ENCODE measurements at regions not wholly inside any gene's neighbourhood (a gene's known extent, or its start where the extent isn't known, plus 50 kb on each side); places are given as distances from the start of the nearest gene placed in this dataset.

DNA sequence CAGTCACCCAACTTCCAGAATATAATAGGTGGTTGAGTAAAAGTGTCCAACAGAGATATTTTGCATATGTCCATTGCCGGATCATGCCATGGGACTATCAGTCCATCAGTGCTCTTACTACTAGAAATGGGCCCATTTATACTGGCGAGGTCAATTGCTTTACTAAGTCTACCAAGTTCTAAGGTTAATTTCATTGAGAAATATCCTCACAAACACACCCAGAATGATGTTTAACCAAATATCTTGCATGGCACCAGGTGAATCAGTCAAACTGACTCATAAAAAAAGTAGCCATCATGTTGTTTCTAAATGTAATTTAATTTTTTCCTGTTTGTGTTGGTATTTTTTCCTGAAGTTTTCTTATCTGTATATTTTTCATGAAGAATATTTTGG lies 1217.0 kb downstream of the RAPGEF2 start:
- Histone ChIP-seq H3K9me3 (replicated peaks) (no peaks in the 10 kb centered on the region), H3K27ac (replicated peaks) (no peak overlapping the region), H3K36me3 (no peaks in the 10 kb centered on the region), H3K4me1 (no peaks in the 10 kb centered on the region), H3K27me3 (ENCODE audit: low read depth) (no peaks in the 10 kb centered on the region), H3K4me3 (no peak overlapping the region)
- TF ChIP-seq, protein P1, sequence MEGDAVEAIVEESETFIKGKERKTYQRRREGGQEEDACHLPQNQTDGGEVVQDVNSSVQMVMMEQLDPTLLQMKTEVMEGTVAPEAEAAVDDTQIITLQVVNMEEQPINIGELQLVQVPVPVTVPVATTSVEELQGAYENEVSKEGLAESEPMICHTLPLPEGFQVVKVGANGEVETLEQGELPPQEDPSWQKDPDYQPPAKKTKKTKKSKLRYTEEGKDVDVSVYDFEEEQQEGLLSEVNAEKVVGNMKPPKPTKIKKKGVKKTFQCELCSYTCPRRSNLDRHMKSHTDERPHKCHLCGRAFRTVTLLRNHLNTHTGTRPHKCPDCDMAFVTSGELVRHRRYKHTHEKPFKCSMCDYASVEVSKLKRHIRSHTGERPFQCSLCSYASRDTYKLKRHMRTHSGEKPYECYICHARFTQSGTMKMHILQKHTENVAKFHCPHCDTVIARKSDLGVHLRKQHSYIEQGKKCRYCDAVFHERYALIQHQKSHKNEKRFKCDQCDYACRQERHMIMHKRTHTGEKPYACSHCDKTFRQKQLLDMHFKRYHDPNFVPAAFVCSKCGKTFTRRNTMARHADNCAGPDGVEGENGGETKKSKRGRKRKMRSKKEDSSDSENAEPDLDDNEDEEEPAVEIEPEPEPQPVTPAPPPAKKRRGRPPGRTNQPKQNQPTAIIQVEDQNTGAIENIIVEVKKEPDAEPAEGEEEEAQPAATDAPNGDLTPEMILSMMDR (IDR thresholded peaks at IDR 0.05; ENCODE audit: borderline replicate concordance), result no peak
- DNase-seq, result no peak
- intact Hi-C loops (cut with micrococcal nuclease), result no loop called here

DNA sequence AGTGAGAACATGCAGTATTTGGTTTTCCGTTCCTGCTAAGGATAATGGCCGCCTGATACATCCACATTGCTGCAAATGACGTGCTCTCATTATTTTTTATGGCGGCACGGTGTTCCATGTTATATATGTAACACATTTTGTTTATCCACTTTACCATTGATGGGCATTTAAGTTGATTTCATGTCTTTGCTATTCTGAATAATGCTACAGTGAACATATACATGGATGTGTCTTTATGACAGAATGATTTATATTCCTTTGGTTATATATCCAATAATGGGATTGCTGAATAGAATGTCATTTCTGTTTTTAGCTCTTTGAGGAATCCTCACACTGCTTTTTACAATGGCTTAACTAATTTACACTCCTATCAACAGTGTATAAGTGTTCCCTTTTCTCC lies 1223.2 kb downstream of the RAPGEF2 start:
- Histone ChIP-seq H3K36me3 (no peaks in the 10 kb centered on the region), H3K27me3 (ENCODE audit: low read depth) (no peaks in the 10 kb centered on the region), H3K4me3 (no peak overlapping the region), H3K9me3 (replicated peaks) (no peaks in the 10 kb centered on the region), H3K4me1 (no peaks in the 10 kb centered on the region), H3K27ac (replicated peaks) (no peak overlapping the region)
- DNase-seq, result no peak
- intact Hi-C loops (cut with micrococcal nuclease), result no loop called here
- TF ChIP-seq, protein P1 (IDR thresholded peaks at IDR 0.05; ENCODE audit: borderline replicate concordance), result no peak

DNA sequence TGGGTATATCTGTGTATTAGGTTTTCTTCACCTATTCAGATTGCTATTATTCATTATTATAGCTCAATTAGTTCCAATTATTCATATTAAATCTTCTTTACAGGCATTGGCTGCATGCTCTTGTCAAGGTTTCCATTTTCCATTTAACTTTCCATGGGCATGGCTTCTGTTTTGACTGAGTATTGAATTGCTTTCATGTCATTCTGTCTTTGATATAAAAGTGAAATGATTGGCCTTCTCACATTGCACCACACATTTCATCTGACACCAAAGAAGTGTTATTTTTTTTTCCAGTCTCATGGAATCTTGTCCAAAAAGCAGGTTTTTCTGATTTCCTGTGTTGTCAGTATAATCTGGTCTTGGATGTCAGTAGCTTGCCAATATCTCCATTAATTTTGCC lies 1244.3 kb downstream of the RAPGEF2 start:
- Histone ChIP-seq H3K4me1 (no peaks in the 10 kb centered on the region), H3K9me3 (replicated peaks) (no peaks in the 10 kb centered on the region), H3K27me3 (ENCODE audit: low read depth) (no peaks in the 10 kb centered on the region), H3K4me3 (no peak overlapping the region), H3K36me3 (no peaks in the 10 kb centered on the region), H3K27ac (replicated peaks) (no peak overlapping the region)
- no peak for DNase-seq
- intact Hi-C loops (cut with micrococcal nuclease), result no loop called here
- TF ChIP-seq, protein P1 (IDR thresholded peaks at IDR 0.05; ENCODE audit: borderline replicate concordance), result no peak

DNA sequence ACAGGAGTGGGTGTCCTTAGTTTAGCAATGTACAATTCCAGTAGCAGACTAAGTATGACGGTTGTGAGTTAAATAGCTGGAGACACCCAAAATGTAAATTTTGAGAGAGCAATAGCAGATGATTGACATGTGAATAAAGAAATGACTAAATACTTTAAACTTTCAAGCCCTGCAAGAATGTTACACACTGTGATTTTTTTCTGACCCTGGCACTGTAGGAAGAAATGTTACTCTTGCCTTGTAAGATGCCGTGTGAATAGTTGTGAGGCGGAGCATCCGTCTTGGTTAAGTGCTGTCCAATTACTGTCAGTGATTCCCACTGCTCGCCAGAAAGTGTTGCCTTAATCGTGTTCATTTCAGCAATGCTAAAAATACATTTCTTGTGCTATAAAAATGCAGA lies 1248.1 kb downstream of the RAPGEF2 start:
- Histone ChIP-seq H3K9me3 (replicated peaks) (no peaks in the 10 kb centered on the region), H3K27me3 (ENCODE audit: low read depth) (no peaks in the 10 kb centered on the region), H3K27ac (replicated peaks) (no peak overlapping the region), H3K4me3 (no peak overlapping the region), H3K4me1 (no peaks in the 10 kb centered on the region), H3K36me3 (no peaks in the 10 kb centered on the region)
- DNase-seq, result no peak
- intact Hi-C loops (cut with micrococcal nuclease), result no loop called here
- TF ChIP-seq, protein P1 (IDR thresholded peaks at IDR 0.05; ENCODE audit: borderline replicate concordance), result no peak

DNA sequence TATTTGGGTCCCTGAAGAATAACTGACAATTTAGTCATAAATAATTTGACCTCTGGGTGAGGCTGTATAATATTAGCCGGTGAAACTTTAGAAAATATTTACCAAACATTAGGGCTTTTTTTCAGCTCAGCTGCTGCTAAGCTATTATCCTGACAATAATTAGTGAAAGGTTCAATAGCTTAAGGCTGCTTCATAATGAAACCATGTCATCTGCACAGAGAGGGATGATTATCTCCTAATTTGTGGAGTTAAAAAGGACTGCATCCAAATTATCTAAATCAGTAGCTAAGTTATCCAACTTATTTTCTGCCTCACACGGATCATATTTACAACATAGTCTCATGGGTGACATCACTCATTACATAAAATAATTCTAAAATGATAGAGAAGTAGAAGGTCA lies 1249.8 kb downstream of the RAPGEF2 start:
- TF ChIP-seq, protein P1 (IDR thresholded peaks at IDR 0.05; ENCODE audit: borderline replicate concordance), result no peak
- H3K27me3 ChIP-seq (ENCODE audit: low read depth), result no peaks in the 10 kb centered on the region
- intact Hi-C loops (cut with micrococcal nuclease), result no loop called here
- H3K36me3 ChIP-seq, result no peaks in the 10 kb centered on the region
- H3K4me1 ChIP-seq, result no peaks in the 10 kb centered on the region
- no peak overlapping the region for H3K27ac ChIP-seq (replicated peaks)
- DNase-seq, result no peak
- H3K9me3 ChIP-seq (replicated peaks), result no peaks in the 10 kb centered on the region
- no peak overlapping the region for H3K4me3 ChIP-seq

DNA sequence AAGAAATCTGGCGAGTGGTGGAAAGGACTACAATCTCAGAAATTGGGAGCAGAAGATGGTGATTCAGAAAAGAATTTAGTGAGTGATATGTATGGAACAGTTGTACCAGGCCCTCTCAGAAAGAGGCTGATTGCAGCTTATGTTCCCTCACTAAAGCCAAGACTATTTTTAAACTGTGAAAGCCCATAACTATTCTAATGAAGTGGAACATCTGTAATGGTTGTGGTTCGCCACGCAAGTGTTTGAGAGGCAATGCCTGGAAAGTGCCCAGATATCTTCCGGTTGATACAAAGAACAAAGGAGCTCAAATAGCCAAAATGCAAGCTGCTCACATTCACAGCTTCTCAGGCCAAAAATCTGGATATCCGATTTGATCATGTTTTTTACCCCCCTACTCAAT lies 1250.7 kb downstream of the RAPGEF2 start:
- Histone ChIP-seq H3K27ac (replicated peaks) (no peak overlapping the region), H3K4me3 (no peak overlapping the region), H3K36me3 (no peaks in the 10 kb centered on the region), H3K4me1 (no peaks in the 10 kb centered on the region), H3K27me3 (ENCODE audit: low read depth) (no peaks in the 10 kb centered on the region), H3K9me3 (replicated peaks) (no peaks in the 10 kb centered on the region)
- intact Hi-C loops (cut with micrococcal nuclease), result no loop called here
- TF ChIP-seq, protein P1 (IDR thresholded peaks at IDR 0.05; ENCODE audit: borderline replicate concordance), result no peak
- DNase-seq, result no peak
